HCT116 (cell line): ENCODE measurements at regions not wholly inside any gene's neighbourhood (a gene's known extent, or its start where the extent isn't known, plus 50 kb on each side); places are given as distances from the start of the nearest gene placed in this dataset.

ENCODE experiments used
- ATF3 ChIP-seq: IDR thresholded peaks from 2 replicates; pipeline ENCODE4 v1.6.1; 2012
- CTCF ChIP-seq, 3 experiments: fragments of 200-600 bp in 1 of 3; sonication (generic) in 1 of 3; IDR thresholded peaks in 2 of 3; conservative IDR thresholded peaks in 1 of 3; 2 replicates each; pipeline ENCODE4 v1.5.1; 2012 to 2017; ENCODE audit warnings: low read depth in 2 of 3, low read length in 2 of 3, antibody characterized with exemption in 1 of 3, borderline replicate concordance in 1 of 3, control low read depth in 1 of 3, mild to moderate bottlenecking in 1 of 3, mixed read lengths in 1 of 3, mixed run types in 1 of 3, moderate library complexity in 1 of 3; ENCODE audit not compliant: insufficient read depth in 1 of 3
- EZH2 ChIP-seq: fragments of 200-600 bp; sonication (generic); IDR thresholded peaks from 2 replicates; pipeline ENCODE4 v1.6.1; 2017; ENCODE audit warnings: antibody characterized with exemption, mixed run types
- EZH2phosphoT487 ChIP-seq: fragments of 200-600 bp; IDR thresholded peaks from 2 replicates; pipeline ENCODE4 v1.6.1; 2018; ENCODE audit warnings: antibody characterized with exemption, borderline replicate concordance
- FOSL1 ChIP-seq: IDR thresholded peaks from 2 replicates; pipeline ENCODE4 v1.6.1; 2012; ENCODE audit warnings: low read depth
- POLR2A ChIP-seq: IDR thresholded peaks from 2 replicates; pipeline ENCODE4 v1.7.0; 2011; ENCODE audit warnings: borderline replicate concordance; ENCODE audit not compliant: insufficient read depth, insufficient read length; ENCODE audit errors: extremely low read depth
- RAD21 ChIP-seq: IDR thresholded peaks from 2 replicates; pipeline ENCODE4 v1.6.1; 2012; ENCODE audit warnings: low read depth, mild to moderate bottlenecking
- REST ChIP-seq: IDR thresholded peaks from 2 replicates; pipeline ENCODE4 v1.6.1; 2012; ENCODE audit warnings: low read depth
- TCF7L2 ChIP-seq: IDR thresholded peaks from 2 replicates; pipeline ENCODE4 v1.7.0; 2011; ENCODE audit warnings: borderline replicate concordance, inconsistent platforms; ENCODE audit not compliant: insufficient read depth, insufficient read length; ENCODE audit errors: extremely low read depth
- YY1 ChIP-seq: IDR thresholded peaks from 2 replicates; pipeline ENCODE4 v1.6.1; 2011; ENCODE audit warnings: low read length, low read depth, moderate library complexity, mild to moderate bottlenecking; ENCODE audit not compliant: insufficient replicate concordance; ENCODE audit errors: extremely low read depth
- ZNF274 ChIP-seq: fragments of 200-500 bp; sonication (Bioruptor generic); IDR thresholded peaks from 2 replicates; pipeline ENCODE4 v1.6.1; 2014; ENCODE audit warnings: mild to moderate bottlenecking, low read depth, low read length, inconsistent platforms

- TF ChIP-seq CTCF (IDR thresholded peaks at IDR 0.05 in 2 of 3, conservative IDR thresholded peaks at IDR 0.05 in 1 of 3; ENCODE audit: borderline replicate concordance in 1 of 3, insufficient read depth in 1 of 3, low read depth in 2 of 3, low read length in 2 of 3) (no peak), YY1 (no peak), ZNF274 (no peak), POLR2A (no peak), EZH2 (no peak), ATF3 (no peak), EZH2phosphoT487 (no peak), RAD21 (no peak), REST (no peak), FOSL1 (no peak), TCF7L2 (no peak)
Observed at GRCh38 chr19:32223595-32224370, 121.6 kb upstream of the ZNF507 start.
